ENCODE measurements at regions not wholly inside any gene's neighbourhood (a gene's known extent, or its start where the extent isn't known, plus 50 kb on each side); places are given as distances from the start of the nearest gene placed in this dataset.
"Not testable (repeated sequence)": the region's sequence is repeated elsewhere in the genome, so short reads cannot be mapped to it uniquely, and the experiment has no call there.

DNA sequence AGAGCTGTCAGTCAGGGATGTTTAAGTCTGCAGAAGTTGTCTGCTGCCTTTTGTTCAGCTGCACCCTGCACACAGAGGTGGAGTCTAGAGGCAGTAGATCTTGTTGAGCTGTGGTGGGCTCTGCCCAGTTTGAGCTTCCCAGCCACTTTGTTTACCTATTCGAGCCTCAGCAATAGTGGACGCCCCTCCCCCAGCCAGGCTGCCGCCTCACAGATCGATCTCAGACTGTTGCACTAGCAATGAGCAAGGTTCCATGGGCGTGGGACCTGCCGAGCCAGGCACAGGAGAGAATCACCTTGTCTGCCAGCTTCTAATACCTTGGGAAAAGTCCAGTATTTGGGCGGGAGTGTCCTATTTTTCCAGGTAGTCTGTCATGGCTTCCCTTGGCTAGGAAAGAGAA lies 225.1 kb upstream of the RASA1 start (continued):
- TF ChIP-seq, protein P1, sequence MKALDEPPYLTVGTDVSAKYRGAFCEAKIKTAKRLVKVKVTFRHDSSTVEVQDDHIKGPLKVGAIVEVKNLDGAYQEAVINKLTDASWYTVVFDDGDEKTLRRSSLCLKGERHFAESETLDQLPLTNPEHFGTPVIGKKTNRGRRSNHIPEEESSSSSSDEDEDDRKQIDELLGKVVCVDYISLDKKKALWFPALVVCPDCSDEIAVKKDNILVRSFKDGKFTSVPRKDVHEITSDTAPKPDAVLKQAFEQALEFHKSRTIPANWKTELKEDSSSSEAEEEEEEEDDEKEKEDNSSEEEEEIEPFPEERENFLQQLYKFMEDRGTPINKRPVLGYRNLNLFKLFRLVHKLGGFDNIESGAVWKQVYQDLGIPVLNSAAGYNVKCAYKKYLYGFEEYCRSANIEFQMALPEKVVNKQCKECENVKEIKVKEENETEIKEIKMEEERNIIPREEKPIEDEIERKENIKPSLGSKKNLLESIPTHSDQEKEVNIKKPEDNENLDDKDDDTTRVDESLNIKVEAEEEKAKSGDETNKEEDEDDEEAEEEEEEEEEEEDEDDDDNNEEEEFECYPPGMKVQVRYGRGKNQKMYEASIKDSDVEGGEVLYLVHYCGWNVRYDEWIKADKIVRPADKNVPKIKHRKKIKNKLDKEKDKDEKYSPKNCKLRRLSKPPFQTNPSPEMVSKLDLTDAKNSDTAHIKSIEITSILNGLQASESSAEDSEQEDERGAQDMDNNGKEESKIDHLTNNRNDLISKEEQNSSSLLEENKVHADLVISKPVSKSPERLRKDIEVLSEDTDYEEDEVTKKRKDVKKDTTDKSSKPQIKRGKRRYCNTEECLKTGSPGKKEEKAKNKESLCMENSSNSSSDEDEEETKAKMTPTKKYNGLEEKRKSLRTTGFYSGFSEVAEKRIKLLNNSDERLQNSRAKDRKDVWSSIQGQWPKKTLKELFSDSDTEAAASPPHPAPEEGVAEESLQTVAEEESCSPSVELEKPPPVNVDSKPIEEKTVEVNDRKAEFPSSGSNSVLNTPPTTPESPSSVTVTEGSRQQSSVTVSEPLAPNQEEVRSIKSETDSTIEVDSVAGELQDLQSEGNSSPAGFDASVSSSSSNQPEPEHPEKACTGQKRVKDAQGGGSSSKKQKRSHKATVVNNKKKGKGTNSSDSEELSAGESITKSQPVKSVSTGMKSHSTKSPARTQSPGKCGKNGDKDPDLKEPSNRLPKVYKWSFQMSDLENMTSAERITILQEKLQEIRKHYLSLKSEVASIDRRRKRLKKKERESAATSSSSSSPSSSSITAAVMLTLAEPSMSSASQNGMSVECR (CRISPR knock-in tag; IDR thresholded peaks at IDR 0.05; ENCODE audit: borderline replicate concordance) = no peak

DNA sequence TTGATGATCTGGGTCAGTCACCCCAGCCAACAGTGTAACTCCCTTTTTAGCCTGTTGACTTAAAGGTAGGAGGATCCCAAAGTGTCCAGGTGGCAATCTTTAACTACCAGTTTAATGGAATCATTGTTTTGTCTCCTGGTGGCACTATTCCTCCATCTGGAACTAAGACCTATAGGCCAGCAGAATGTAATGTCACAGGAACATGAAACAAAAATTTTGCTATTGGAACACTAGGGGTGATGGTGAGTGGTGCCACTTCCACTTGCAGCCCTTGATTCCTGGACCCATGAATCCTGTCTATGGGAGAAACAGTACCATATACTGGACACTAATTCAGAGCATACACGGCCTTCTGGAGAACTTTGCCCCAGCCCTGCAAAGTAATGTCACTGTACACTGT lies 219.5 kb upstream of the RASA1 start:
- no peak for DNase-seq (ENCODE audit: low spot score)
- TF ChIP-seq ZNF423 (CRISPR knock-in tag; IDR thresholded peaks at IDR 0.05) (no peak), FOXK1 (CRISPR knock-in tag; IDR thresholded peaks at IDR 0.05) (no peak), IRF2 (CRISPR knock-in tag; IDR thresholded peaks at IDR 0.05; ENCODE audit: borderline replicate concordance, low read depth) (no peak), FOXP1 (CRISPR knock-in tag; IDR thresholded peaks at IDR 0.05; ENCODE audit: borderline replicate concordance) (no peak), NFYB (CRISPR knock-in tag; conservative IDR thresholded peaks at IDR 0.05; ENCODE audit: low read depth) (no peak)
- TF ChIP-seq, protein P1 (CRISPR knock-in tag; IDR thresholded peaks at IDR 0.05; ENCODE audit: borderline replicate concordance) = no peak
- TF ChIP-seq, protein P2, sequence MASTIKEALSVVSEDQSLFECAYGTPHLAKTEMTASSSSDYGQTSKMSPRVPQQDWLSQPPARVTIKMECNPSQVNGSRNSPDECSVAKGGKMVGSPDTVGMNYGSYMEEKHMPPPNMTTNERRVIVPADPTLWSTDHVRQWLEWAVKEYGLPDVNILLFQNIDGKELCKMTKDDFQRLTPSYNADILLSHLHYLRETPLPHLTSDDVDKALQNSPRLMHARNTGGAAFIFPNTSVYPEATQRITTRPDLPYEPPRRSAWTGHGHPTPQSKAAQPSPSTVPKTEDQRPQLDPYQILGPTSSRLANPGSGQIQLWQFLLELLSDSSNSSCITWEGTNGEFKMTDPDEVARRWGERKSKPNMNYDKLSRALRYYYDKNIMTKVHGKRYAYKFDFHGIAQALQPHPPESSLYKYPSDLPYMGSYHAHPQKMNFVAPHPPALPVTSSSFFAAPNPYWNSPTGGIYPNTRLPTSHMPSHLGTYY (CRISPR knock-in tag; IDR thresholded peaks at IDR 0.05) = no peak
- TF ChIP-seq, protein P3, sequence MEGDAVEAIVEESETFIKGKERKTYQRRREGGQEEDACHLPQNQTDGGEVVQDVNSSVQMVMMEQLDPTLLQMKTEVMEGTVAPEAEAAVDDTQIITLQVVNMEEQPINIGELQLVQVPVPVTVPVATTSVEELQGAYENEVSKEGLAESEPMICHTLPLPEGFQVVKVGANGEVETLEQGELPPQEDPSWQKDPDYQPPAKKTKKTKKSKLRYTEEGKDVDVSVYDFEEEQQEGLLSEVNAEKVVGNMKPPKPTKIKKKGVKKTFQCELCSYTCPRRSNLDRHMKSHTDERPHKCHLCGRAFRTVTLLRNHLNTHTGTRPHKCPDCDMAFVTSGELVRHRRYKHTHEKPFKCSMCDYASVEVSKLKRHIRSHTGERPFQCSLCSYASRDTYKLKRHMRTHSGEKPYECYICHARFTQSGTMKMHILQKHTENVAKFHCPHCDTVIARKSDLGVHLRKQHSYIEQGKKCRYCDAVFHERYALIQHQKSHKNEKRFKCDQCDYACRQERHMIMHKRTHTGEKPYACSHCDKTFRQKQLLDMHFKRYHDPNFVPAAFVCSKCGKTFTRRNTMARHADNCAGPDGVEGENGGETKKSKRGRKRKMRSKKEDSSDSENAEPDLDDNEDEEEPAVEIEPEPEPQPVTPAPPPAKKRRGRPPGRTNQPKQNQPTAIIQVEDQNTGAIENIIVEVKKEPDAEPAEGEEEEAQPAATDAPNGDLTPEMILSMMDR (IDR thresholded peaks at IDR 0.05) = no peak
- TF ChIP-seq, protein P4, sequence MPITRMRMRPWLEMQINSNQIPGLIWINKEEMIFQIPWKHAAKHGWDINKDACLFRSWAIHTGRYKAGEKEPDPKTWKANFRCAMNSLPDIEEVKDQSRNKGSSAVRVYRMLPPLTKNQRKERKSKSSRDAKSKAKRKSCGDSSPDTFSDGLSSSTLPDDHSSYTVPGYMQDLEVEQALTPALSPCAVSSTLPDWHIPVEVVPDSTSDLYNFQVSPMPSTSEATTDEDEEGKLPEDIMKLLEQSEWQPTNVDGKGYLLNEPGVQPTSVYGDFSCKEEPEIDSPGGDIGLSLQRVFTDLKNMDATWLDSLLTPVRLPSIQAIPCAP (CRISPR knock-in tag; IDR thresholded peaks at IDR 0.05) = no peak
- TF ChIP-seq, protein P5, sequence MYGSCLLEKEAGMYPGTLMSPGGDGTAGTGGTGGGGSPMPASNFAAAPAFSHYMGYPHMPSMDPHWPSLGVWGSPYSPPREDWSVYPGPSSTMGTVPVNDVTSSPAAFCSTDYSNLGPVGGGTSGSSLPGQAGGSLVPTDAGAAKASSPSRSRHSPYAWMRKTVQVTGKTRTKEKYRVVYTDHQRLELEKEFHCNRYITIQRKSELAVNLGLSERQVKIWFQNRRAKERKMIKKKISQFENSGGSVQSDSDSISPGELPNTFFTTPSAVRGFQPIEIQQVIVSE (CRISPR knock-in tag; IDR thresholded peaks at IDR 0.05; ENCODE audit: borderline replicate concordance) = no peak
- peaks cover 67% of the 10 kb centered on the region for H3K36me3 Mint-ChIP-seq
- no peak overlapping the region for H3K27ac Mint-ChIP-seq
- H3K4me1 Mint-ChIP-seq = peaks cover 19% of the 10 kb centered on the region
- ChIA-PET CTCF (no interaction called here), POLR2A (no interaction called here)
- H3K9me3 Mint-ChIP-seq = peaks cover 80% of the 10 kb centered on the region
- H3K27me3 Mint-ChIP-seq (ENCODE audit: low read depth) = peaks cover 4% of the 10 kb centered on the region; the same call in 1 of the 2 replicates
- H3K4me3 Mint-ChIP-seq = no peak overlapping the region
- ATAC-seq = no peak

DNA sequence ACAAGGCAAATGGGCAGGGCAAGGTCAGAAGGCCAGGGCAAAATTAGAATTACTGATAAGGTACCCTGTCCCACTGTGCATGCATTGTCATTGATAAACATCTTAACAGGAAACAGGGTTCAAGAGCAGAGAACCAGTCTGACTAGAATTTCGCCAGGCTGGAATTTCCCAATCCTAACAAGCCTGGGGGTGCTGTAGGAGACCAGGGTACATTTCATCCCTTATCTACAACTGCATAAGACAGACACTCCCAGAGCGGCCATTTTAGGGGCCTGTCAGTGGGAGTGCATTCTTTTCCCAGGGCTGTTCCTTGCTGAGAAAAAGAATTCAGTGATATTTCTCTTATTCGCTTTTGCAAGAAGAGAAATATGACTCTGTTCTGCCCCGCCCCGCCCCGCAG lies 218.7 kb upstream of the RASA1 start:
- H3K36me3 Mint-ChIP-seq = peaks cover 62% of the 10 kb centered on the region
- POLR2A ChIA-PET; ATAC-seq; H3K27me3 Mint-ChIP-seq (ENCODE audit: low read depth); H3K27ac Mint-ChIP-seq; DNase-seq (ENCODE audit: low spot score); H3K4me3 Mint-ChIP-seq; CTCF ChIA-PET: not testable (repeated sequence)
- H3K4me1 Mint-ChIP-seq = peaks cover 19% of the 10 kb centered on the region
- peaks cover 73% of the 10 kb centered on the region for H3K9me3 Mint-ChIP-seq
